HG02884 (cell line): ENCODE measurements at regions not wholly inside any gene's neighbourhood (a gene's known extent, or its start where the extent isn't known, plus 50 kb on each side); places are given as distances from the start of the nearest gene placed in this dataset.

Experiments
- ATAC-seq: cut with Tn5 transposase; IDR thresholded peaks from one replicate; pipeline ENCODE4 v1.9.1; 2021; ENCODE audit warnings: mild to moderate bottlenecking, moderate library complexity; ENCODE audit not compliant: unreplicated experiment

DNA sequence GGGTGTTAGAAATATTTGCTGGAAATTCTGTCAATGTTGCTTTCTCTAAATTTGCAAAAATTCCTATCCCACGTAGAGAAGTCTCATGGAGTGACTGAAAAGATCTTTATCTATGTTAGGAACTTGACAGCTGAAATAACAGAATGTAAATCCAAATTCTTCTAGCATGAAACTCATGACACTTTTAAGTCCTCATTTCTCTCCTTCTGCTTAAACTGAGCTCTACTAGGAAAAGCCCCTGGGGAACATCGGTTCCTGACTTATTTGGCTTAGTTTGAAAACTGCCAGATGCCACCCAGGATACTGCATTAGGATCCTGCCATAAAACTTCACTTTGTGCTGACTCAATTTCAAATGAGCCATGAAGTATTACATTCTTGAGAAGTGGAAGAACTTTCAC lies 426.0 kb downstream of the GALC start:
- no peak for ATAC-seq

GRCh38 chr14:87547536-87547935 lies 445.4 kb downstream of the GALC start:
- ATAC-seq = no peak

- no peak for ATAC-seq
Measured at GRCh38 chr14:87542288-87542687, 450.7 kb downstream of the GALC start.

GRCh38 chr14:87540339-87540738 lies 452.6 kb downstream of the GALC start:
- ATAC-seq = no peak

- ATAC-seq = no peak
Measured at GRCh38 chr14:87529081-87529480, 463.9 kb downstream of the GALC start.

GRCh38 chr14:87526731-87527130 lies 466.3 kb downstream of the GALC start:
- ATAC-seq = no peak

DNA sequence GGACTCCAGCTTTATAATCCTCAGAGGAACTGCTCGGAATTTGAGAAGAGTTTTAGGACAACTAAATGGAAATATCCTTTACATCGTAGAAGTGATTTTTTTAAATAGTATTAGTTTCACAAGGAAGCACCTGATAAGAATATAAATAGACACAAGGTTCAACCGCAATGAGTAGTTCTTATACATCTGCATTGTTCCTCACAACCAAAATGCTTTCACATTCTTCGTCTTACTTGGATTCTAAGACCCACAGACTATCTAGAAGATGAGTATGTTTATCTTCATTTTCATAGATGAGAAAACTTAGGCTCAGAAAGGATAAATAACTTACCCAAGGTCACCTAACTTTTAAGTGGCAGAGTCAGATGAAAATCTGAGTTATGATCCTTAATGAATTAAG lies 469.0 kb downstream of the GALC start:
- no peak for ATAC-seq

- no peak for ATAC-seq
Measured at GRCh38 chr14:87522575-87522974, 470.4 kb downstream of the GALC start.

GRCh38 chr14:87508333-87508732 lies 484.6 kb downstream of the GALC start:
- ATAC-seq = no peak

- ATAC-seq = no peak
Measured at GRCh38 chr14:87503711-87504110, 489.3 kb downstream of the GALC start.

- no peak for ATAC-seq
Measured at GRCh38 chr14:87497301-87497700, 495.7 kb downstream of the GALC start.

- no peak for ATAC-seq
Measured at GRCh38 chr14:87494010-87494409, 499.0 kb downstream of the GALC start.

DNA sequence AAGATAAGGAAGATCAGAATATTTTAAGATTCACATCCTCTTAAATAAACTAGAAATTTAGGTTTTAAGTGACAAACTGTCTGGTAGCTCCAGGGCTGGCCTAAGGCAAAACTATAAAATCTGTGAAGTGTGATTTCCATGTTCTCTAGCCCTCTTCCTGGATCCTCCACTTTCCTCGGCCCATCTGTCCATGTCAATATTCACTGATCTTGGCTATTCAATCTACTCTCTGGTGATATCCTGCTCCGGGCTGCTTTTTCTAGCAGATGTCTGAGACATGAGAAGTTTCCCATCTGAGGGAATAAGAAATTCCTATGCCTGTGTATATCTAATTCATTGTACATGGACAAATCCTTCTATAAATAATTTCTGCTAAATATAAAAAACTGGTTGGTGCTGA lies 500.4 kb downstream of the GALC start:
- no peak for ATAC-seq

DNA sequence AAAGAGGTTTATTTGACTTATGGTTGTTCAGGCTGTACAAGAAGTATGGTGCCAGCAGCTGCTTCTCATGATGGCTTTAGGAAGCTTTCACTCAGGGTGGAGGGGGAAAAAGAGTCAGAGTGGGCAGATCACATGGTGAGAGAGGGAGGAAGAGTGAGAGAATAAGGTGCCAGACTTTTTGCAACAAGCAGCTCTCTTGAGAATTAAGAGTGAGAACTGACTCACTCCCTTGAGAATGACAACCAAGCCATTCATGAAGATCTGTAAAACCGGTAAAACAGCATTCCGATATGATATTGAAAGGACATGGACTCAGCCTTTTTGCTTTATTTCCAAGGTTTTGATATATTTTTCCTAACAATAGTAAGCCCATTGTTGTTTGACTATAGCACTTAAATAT lies 501.2 kb downstream of the GALC start:
- no peak for ATAC-seq

GRCh38 chr14:87489196-87489819 lies 503.7 kb downstream of the GALC start:
- ATAC-seq = no peak

DNA sequence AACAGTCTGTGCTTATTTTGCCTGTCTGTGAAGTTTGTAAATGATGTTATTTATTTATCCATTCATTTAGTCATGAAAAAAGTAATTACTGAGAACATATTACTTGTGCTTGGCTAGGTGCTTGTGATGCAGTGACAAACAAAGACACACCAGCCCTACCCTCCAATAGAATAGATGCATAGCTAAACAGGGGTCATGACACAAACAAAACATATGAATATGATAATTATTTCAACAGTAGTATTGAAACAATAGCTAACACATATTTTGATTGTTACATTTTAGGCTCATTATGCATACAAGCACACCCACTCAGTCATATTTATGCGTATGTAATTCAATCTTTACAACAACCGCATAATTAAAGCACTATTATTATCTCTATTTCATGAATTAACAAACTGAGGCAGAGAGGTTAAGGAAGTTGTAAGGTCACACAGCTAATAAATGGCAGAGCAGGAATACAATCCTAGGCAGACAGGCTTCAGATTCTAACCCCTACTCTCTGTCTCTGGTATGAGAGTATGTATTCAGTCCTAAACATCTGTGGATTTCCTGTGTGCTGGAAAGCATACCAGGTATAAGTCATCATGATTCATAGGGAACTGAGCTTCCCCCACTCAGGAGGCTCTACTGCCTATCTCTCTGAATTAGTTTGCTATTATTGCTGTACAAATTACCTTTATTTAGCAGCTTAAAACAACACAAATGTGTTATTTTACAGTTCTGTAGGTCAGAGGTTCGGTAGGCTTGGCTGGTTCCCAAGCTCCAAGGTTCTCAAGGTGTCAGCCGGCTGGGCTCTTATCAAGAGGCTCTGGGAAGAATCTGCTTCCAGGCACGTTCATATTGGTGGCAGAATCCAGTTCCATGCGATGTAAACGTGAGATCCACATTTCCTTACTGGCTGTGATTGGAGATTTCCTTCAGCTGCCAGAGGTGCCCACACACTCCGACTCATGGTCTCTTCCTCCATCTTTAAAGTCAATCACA lies 509.4 kb downstream of the GALC start:
- no peak for ATAC-seq

GRCh38 chr14:87468531-87468930 lies 524.5 kb downstream of the GALC start:
- ATAC-seq = no peak

DNA sequence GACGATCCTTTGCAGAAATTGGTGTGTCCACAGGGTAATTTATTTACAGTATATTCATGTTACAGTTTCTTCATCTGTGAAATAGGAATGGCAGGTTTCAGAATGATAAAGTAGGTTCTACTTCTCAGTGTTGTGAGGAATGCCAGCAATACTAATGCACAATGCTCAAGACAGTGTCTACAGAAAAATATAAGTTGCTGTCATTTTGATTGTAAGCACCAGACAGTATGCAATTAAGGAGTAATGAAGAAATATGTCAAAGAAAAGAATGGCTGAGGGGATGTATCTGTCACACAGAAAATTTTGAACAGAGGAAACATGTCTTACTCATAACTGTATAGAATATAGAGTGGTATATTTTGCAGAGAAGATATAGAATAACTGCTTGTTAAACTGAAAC lies 525.4 kb downstream of the GALC start:
- no peak for ATAC-seq

DNA sequence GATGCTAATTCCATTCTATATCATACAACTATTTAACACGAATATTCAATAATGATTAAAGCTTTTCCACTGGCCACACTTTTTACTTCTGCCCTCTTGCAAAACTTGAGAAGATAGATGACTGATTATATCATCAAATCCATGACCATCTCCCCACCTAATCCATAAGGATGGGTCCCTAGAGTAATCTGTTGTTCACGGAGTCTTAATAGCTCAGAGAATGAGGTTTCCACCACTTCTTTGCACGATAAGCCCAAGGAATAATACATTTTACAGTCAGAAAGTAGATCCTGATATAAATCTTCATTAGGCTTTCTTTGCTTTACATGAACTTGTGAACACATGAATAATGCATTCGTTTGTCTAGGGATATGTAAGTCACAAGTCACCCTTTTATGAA lies 527.2 kb downstream of the GALC start:
- ATAC-seq = no peak

- no peak for ATAC-seq
Measured at GRCh38 chr14:87461704-87462103, 531.3 kb downstream of the GALC start.

GRCh38 chr14:87457720-87458119 lies 535.3 kb downstream of the GALC start:
- no peak for ATAC-seq

DNA sequence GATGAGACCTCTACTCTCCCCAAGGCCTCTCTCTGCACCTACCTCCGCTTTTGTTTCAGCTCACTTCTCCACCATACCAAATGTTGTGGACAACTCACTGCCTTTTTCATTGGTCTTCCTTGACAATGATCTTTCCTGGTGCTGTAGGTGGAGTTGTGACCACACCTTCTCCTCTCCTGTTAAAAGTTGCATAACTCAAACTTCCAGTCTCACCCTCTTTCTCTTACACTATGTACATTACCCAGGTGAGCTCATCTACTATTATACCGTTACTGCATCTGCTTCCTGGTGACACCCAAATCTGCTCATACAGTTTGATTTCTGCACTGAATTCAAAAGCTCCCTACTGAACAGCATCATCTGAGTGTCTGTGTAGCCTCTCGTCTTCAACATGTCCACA lies 542.8 kb downstream of the GALC start:
- no peak for ATAC-seq
